ENCODE measurements at regions not wholly inside any gene's neighbourhood (a gene's known extent, or its start where the extent isn't known, plus 50 kb on each side); places are given as distances from the start of the nearest gene placed in this dataset.

- TF ChIP-seq CTCF (IDR thresholded peaks at IDR 0.05) = no peak
- no peak for TF ChIP-seq POLR2AphosphoS5 (IDR thresholded peaks at IDR 0.05)
These were observed 83.3 kb upstream of the PDE10A start for GRCh38 chr6:165746331-165746730.
